Breast epithelium (tissue), 4 donors: ENCODE measurements at regions not wholly inside any gene's neighbourhood (a gene's known extent, or its start where the extent isn't known, plus 50 kb on each side); places are given as distances from the start of the nearest gene placed in this dataset.
"Not testable (repeated sequence)": the region's sequence is repeated elsewhere in the genome, so short reads cannot be mapped to it uniquely, and the experiment has no call there.

Experiments
- DNase-seq, 2 donors: peaks; one replicate each; pipeline ENCODE4 v3.0.0-alpha.2; 2019; ENCODE audit warnings: low spot score in 2 of 2
- H3K27ac ChIP-seq, 2 donors: fragments of 200-600 bp; sonication (generic) in 1 of 2; one replicate each; pipeline ENCODE4 v1.5.1; 2016 to 2019; ENCODE audit warnings: mild to moderate bottlenecking in 1 of 2
- H3K27me3 ChIP-seq, 2 donors: fragments of 200-600 bp; sonication (generic) in 1 of 2; one replicate each; pipeline versions ENCODE4 v1.5.1 to v1.6.0; 2017 to 2019; ENCODE audit warnings: control low read depth in 1 of 2, mild to moderate bottlenecking in 1 of 2
- H3K36me3 ChIP-seq: fragments of 200-600 bp; one replicate; pipeline ENCODE4 v1.5.1; 2019
- H3K4me1 ChIP-seq, 2 donors: fragments of 200-600 bp; sonication (generic); one replicate each; pipeline ENCODE4 v1.5.1; 2016 to 2019; ENCODE audit warnings: control low read depth in 1 of 2
- H3K4me3 ChIP-seq, 3 donors: fragments of 200-600 bp; sonication (generic); 1 replicate in 2 of 3; 2 replicates in 1 of 3; pipeline ENCODE4 v1.5.1; 2016 to 2019; ENCODE audit warnings: mild to moderate bottlenecking in 3 of 3, moderate library complexity in 2 of 3
- H3K9me3 ChIP-seq, 2 donors: fragments of 200-600 bp; sonication (generic) in 1 of 2; one replicate each; pipeline ENCODE4 v1.5.1; 2016 to 2019; ENCODE audit warnings: control low read depth in 1 of 2
- CTCF ChIP-seq, 3 donors: fragments of 450-650 bp; IDR thresholded peaks; one replicate each; pipeline ENCODE4 v1.5.1; 2016 to 2017; ENCODE audit warnings: antibody characterized with exemption in 3 of 3, mild to moderate bottlenecking in 3 of 3, moderate library complexity in 3 of 3
- POLR2A ChIP-seq: fragments of 450-650 bp; IDR thresholded peaks from one replicate; pipeline ENCODE4 v1.6.1; 2016; ENCODE audit warnings: antibody characterized with exemption, mild to moderate bottlenecking, moderate library complexity
- POLR2AphosphoS5 ChIP-seq, 3 donors: sonication (generic); formaldehyde crosslinking; IDR thresholded peaks; one replicate each; pipeline ENCODE4 v1.6.1; 2017; ENCODE audit warnings: antibody characterized with exemption in 3 of 3
- intact Hi-C: fragments of 100-400 bp; cut with DNase I; formaldehyde crosslinking; loops from one replicate; pipeline ENCODE4 v1.15.1; 2023; ENCODE audit warnings: low total_unique reads

DNA sequence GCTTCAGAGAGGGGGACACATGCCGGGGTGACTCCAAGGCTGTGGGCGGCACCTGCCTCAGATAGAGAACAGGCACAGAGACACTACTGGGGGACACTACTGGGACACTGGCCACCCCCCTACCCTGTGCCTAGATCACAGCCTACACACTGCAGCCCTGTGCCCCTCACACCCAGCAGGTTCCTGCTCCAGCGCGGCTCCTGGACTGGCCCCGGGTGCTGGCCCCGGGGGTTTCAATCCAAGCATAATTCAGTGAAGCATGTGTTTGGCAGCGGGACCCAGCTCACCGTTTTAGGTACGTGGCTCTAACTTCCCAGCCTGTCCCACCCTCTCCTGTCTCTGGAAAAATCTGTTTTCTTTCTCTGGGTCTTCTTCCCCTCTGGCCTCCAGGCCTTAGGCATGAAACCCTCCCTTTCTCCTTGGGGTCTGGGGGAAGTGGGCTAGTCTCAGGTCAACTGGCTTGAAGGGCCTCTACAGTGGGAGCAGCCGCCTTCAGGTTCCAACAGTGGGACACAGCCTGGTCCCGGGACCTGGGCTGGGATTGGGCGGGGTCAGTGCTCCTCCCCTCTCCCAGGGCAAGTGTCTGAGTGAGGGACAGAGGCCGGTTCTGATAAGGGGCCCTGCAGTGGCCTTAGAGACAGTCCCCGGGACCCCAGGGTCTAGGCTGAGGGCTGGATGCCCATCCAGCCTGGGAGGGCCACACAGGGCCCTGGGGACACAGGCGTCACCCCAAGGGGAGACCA, 98.8 kb downstream of the CRYBB2 start:
- H3K36me3 ChIP-seq, result no peaks in the 10 kb centered on the region
- no peaks in the 10 kb centered on the region for H3K27me3 ChIP-seq
- no peak overlapping the region for H3K27ac ChIP-seq
- H3K9me3 ChIP-seq, result no peaks in the 10 kb centered on the region
- intact Hi-C loops, result no loop called here
- no peak for DNase-seq
- no peak for TF ChIP-seq CTCF (IDR thresholded peaks at IDR 0.05)
- TF ChIP-seq POLR2AphosphoS5 (IDR thresholded peaks at IDR 0.05), result no peak
- no peak for TF ChIP-seq POLR2A
- no peak overlapping the region for H3K4me3 ChIP-seq
- no peaks in the 10 kb centered on the region for H3K4me1 ChIP-seq

DNA sequence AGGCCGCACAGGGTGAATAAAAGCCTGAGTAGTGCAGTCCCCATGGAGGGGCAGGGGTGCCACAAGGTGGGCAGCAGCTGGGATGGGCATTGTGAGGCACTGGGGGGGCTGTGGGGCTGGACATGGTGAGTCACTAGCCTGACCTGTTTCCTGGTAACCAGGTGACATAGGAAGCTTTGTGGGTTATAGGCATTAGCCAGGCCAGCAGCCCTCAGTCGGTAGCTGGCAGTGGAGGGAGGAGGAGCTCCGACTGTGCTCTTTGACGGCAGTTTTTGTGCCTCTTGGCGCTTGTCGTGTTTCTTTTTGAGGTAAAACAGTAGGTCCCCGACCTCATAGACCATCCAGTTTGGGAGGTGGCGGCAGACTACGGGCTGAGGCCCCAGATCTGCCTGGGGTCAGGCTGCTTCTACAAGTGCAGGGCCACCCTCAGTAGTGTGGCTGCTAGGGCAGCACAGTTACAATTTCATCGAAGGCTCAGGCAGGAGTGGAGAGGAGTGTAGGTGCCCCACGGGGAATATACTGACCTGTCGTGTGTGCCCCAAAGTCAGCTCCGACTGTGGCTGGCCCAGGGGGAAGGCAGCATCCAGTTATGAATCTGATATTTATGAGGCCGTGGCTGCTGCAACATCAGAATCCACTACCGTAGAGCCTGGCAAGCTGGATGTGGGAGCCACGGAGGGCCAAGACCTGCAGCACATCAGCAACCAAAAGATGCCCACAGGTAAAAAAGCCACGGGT, 107.7 kb downstream of the CRYBB2 start:
- Histone ChIP-seq H3K27me3 (no peaks in the 10 kb centered on the region), H3K4me3 (no peak overlapping the region), H3K27ac (no peak overlapping the region), H3K36me3 (no peaks in the 10 kb centered on the region), H3K9me3 (no peaks in the 10 kb centered on the region), H3K4me1 (no peaks in the 10 kb centered on the region)
- no peak for DNase-seq
- intact Hi-C loops, result no loop called here
- TF ChIP-seq CTCF (IDR thresholded peaks at IDR 0.05), result no peak
- TF ChIP-seq POLR2AphosphoS5 (IDR thresholded peaks at IDR 0.05), result no peak
- TF ChIP-seq POLR2A, result no peak

- Histone ChIP-seq H3K4me1 (no peaks in the 10 kb centered on the region), H3K9me3 (peaks cover 0 to 2% of the 10 kb centered on the region in 2 donors), H3K27ac (no peak overlapping the region), H3K36me3 (no peaks in the 10 kb centered on the region), H3K4me3 (no peak overlapping the region), H3K27me3 (no peaks in the 10 kb centered on the region)
- intact Hi-C loops, result no loop called here
- no peak for TF ChIP-seq POLR2AphosphoS5 (IDR thresholded peaks at IDR 0.05)
- DNase-seq, result no peak
Measured at GRCh38 chr22:25331050-25331449, 111.6 kb downstream of the CRYBB2 start.

- DNase-seq, intact Hi-C loops, H3K4me1 ChIP-seq, H3K36me3 ChIP-seq, H3K27me3 ChIP-seq, H3K4me3 ChIP-seq, H3K27ac ChIP-seq, H3K9me3 ChIP-seq: not testable (repeated sequence)
Measured at GRCh38 chr22:25331911-25332310, 112.5 kb downstream of the CRYBB2 start.

DNA sequence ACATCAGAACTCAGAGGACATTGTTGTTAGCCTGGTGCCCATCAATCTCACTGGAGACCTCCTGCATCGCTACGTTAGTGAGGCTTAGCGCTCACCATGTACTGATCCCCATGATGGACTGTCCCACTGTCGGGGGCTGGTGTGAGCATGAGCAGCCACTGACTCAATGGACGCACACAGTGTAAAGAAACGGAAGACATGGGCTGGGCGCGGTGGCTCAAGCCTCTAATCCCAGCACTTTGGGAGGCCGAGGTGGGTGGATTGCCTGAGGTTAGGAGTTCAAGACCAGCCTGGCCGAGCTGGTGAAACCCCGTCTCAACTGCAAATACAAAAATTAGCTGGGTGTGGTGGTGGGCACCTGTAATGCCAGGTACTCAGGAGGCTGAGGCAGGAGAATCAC, 112.9 kb downstream of the CRYBB2 start:
- intact Hi-C loops, result no loop called here
- Histone ChIP-seq H3K27ac (no peak overlapping the region), H3K4me1 (no peaks in the 10 kb centered on the region), H3K9me3 (peaks cover 0 to 6% of the 10 kb centered on the region in 2 donors), H3K36me3 (no peaks in the 10 kb centered on the region), H3K4me3 (no peak overlapping the region), H3K27me3 (no peaks in the 10 kb centered on the region)
- DNase-seq, result no peak
- TF ChIP-seq POLR2AphosphoS5 (IDR thresholded peaks at IDR 0.05) (no peak), CTCF (IDR thresholded peaks at IDR 0.05) (no peak), POLR2A (no peak)

DNA sequence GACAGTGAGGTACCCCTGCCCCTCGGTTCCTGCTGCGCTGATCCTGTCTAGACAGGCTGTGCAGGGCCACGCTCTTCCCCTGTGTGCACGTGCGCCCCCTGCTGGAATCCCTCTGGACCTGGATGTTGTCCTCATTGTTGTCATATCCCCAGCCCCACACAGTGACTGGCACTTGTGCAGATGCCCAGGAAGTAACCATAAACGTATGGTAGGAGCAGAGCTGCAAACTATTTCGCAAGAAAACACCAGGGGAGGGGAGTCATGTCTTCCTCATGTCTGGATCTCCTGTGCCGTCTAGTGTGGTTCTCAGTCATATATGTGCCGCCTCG, 114.7 kb downstream of the CRYBB2 start:
- Histone ChIP-seq H3K4me1 (no peaks in the 10 kb centered on the region), H3K27ac (no peak overlapping the region), H3K9me3 (peaks cover 10 to 16% of the 10 kb centered on the region in 2 donors), H3K27me3 (no peaks in the 10 kb centered on the region), H3K4me3 (no peak overlapping the region), H3K36me3 (no peaks in the 10 kb centered on the region)
- no peak for DNase-seq
- no peak for TF ChIP-seq POLR2AphosphoS5 (IDR thresholded peaks at IDR 0.05)
- no peak for TF ChIP-seq CTCF (IDR thresholded peaks at IDR 0.05)
- TF ChIP-seq POLR2A, result no peak
- intact Hi-C loops, result no loop called here

GRCh38 chr22:25334631-25335030, 115.2 kb downstream of the CRYBB2 start:
- H3K4me1 ChIP-seq, H3K27me3 ChIP-seq, H3K36me3 ChIP-seq, H3K27ac ChIP-seq, H3K4me3 ChIP-seq, DNase-seq, intact Hi-C loops: not testable (repeated sequence)
- H3K9me3 ChIP-seq, result peaks cover 15 to 16% of the 10 kb centered on the region in 2 donors

DNA sequence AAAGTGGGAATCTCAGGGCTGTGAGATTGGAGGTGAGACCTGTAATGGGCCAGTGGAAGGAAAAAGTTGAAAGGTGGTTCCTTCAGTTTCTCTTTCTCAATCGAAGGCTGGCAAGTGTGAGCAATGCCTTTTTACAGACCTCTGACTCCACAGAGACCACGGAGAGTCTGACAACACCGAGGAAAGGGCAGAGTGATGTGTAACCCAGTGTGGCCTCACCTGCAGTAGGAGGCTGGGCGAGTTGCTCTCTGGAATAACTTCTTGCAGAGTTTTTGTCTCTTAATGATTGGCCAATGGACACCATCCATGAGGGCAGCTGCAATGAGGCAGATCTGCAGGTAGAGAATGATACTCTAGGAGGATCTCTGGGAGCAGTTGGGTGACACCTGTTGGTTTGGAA, 115.8 kb downstream of the CRYBB2 start:
- H3K9me3 ChIP-seq, result peaks cover 16 to 18% of the 10 kb centered on the region in 2 donors

DNA sequence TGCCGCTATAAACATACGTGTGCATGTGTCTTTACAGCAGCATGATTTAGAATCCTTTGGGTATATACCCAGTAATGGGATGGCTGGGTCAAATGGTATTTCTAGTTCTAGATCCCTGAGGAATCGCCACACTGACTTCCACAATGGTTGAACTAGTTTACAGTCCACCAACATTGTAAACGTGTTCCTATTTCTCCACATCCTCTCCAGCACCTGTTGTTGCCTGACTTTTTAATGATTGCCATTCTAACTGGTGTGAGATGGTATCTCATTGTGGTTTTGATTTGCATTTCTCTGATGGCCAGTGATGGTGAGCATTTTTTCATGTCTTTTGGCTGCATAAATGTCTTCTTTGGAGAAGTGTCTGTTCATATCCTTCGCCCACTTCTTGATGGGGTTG, 121.1 kb downstream of the CRYBB2 start:
- H3K36me3 ChIP-seq, intact Hi-C loops, DNase-seq, H3K27me3 ChIP-seq, H3K4me3 ChIP-seq, H3K27ac ChIP-seq, H3K4me1 ChIP-seq: not testable (repeated sequence)
- H3K9me3 ChIP-seq, result peaks cover 16 to 18% of the 10 kb centered on the region in 2 donors

More for the DNA sequence above, 115.8 kb downstream of the CRYBB2 start:
- H3K4me3 ChIP-seq, H3K36me3 ChIP-seq, H3K4me1 ChIP-seq, H3K27ac ChIP-seq, DNase-seq, intact Hi-C loops, H3K27me3 ChIP-seq: not testable (repeated sequence)
